Muscle layer of colon (tissue), 2 donors: ENCODE measurements at regions not wholly inside any gene's neighbourhood (a gene's known extent, or its start where the extent isn't known, plus 50 kb on each side); places are given as distances from the start of the nearest gene placed in this dataset.
"Not testable (repeated sequence)": the region's sequence is repeated elsewhere in the genome, so short reads cannot be mapped to it uniquely, and the experiment has no call there.

Experiments
- H3K27ac ChIP-seq: one replicate; pipeline ENCODE4 v1.7.0; 2013; ENCODE audit warnings: low read depth, mild to moderate bottlenecking, low read length, moderate library complexity
- H3K27me3 ChIP-seq, 2 donors: one replicate each; pipeline ENCODE4 v1.7.0; 2013; ENCODE audit warnings: low read length in 2 of 2, mild to moderate bottlenecking in 2 of 2; ENCODE audit not compliant: insufficient read depth in 2 of 2, control insufficient read depth in 1 of 2
- H3K36me3 ChIP-seq: one replicate; pipeline ENCODE4 v1.7.0; 2013; ENCODE audit warnings: mild to moderate bottlenecking, low read length; ENCODE audit not compliant: insufficient read depth
- H3K4me1 ChIP-seq: one replicate; pipeline ENCODE4 v1.7.0; 2013; ENCODE audit warnings: mild to moderate bottlenecking, low read length; ENCODE audit not compliant: insufficient read depth
- H3K4me3 ChIP-seq, 2 donors: one replicate each; pipeline ENCODE4 v1.7.0; 2013; ENCODE audit warnings: low read length in 2 of 2, low read depth in 1 of 2, mild to moderate bottlenecking in 1 of 2, moderate library complexity in 1 of 2
- H3K9ac ChIP-seq: one replicate; pipeline ENCODE4 v1.7.0; 2013; ENCODE audit warnings: low read length
- H3K9me3 ChIP-seq: one replicate; pipeline ENCODE4 v1.7.0; 2013; ENCODE audit warnings: mild to moderate bottlenecking, low read length
- donor health status: abdominal sarcoma.
- donor health status: Adenocarcinoma of cecum.

DNA sequence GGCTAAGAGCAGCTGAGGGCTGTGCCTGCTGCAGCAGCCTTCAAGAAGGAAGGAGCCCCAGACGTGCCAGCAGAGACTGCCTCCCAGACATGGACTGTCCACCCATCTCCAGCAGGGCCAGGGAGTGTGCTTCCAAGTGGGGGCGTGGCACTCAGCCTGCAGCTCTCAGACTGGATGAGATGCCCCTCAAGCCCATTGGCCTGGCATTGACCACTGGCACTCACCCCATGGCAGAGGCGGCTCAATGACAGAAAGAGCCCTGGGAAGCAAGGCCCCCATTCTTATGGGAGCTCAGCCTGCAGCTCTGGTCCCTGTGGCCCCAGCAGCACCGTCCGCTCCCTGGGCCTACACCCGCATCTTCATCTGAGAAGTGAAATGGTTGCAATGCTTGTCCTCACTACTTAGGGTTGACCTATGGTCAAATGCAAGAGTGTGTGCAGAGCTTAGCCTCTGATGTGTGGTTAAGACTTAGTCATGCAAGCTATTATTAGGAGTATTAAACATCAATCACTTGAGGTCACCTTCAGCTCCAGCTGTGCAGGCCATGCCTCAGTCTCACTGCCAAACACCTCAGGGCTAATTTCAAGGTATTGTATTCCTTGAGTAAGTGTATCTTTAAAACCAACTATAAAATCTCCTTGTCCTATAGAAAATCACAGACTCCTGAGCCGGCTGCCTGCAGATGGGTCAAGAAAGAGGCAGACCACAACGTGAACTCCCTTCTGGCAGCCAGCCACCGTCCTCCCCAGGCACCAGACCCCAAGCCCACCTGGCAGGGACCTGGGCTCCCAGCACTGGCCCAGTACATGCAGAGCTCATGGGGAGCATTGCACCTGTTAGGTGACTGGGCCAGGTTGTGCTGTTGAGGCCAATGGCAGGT is 194.8 kb downstream of the NDUFA10 start:
- Histone ChIP-seq H3K27me3 (no peaks in the 10 kb centered on the region), H3K9me3 (no peaks in the 10 kb centered on the region), H3K36me3 (no peaks in the 10 kb centered on the region), H3K27ac (no peak overlapping the region), H3K4me3 (no peak overlapping the region), H3K9ac (no peak overlapping the region), H3K4me1 (peaks cover 38% of the 10 kb centered on the region)

GRCh38 chr2:239829326-239829725 is 195.8 kb downstream of the NDUFA10 start:
- Histone ChIP-seq H3K36me3 (no peaks in the 10 kb centered on the region), H3K4me3 (no peak overlapping the region), H3K27ac (no peak overlapping the region)

GRCh38 chr2:239828973-239829275 is 196.2 kb downstream of the NDUFA10 start:
- not testable (repeated sequence) for H3K9me3 ChIP-seq, H3K9ac ChIP-seq, H3K27me3 ChIP-seq, H3K36me3 ChIP-seq, H3K4me3 ChIP-seq, H3K27ac ChIP-seq
- H3K4me1 ChIP-seq = peaks cover 38% of the 10 kb centered on the region

More at GRCh38 chr2:239829326-239829725, 195.8 kb downstream of the NDUFA10 start:
- Histone ChIP-seq H3K27me3 (no peaks in the 10 kb centered on the region), H3K9me3 (no peaks in the 10 kb centered on the region), H3K9ac (no peak overlapping the region), H3K4me1 (peaks cover 38% of the 10 kb centered on the region)

DNA sequence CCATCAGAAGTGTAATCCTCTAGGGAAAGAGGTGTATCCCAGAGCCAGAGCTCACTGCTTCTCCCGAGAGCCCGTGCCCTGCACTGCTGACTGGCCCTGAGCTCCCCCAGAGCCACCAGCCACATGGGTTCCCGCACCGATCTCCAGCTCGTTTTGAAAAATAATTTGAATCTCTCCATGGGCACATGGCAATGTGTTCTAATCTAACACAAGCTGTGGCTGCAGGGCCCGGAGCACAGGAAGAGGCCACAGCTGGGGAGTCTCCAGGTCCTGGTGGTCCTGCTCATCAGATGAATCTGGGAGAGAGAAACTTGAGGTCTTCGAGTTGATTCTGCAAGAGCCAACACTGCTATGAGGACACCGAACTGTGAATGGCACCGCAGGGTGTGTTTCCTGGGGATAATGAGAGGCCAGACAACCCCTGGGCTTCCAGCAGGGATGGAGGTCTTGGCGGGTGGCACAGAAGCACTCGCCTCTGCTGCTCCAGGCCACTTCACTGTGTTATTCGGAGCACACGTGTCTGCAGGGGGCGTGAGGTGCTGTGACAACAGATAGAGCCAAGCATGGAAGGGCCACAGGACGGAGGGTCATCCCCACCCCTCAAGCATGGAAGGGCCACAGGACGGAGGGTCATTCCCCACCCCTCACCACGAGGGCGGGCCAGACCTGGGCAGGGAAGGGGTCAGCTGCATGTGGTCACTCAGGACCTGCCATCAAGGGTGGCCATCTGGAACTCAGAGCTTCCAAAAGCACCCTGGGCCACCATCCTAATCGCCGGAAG is 196.8 kb downstream of the NDUFA10 start:
- Histone ChIP-seq H3K36me3 (no peaks in the 10 kb centered on the region), H3K4me1 (peaks cover 38% of the 10 kb centered on the region), H3K27me3 (no peaks in the 10 kb centered on the region), H3K9me3 (no peaks in the 10 kb centered on the region), H3K27ac (no peak overlapping the region), H3K4me3 (no peak overlapping the region), H3K9ac (no peak overlapping the region)

GRCh38 chr2:239827523-239827890 is 197.6 kb downstream of the NDUFA10 start:
- H3K27ac ChIP-seq = no peak overlapping the region
- no peak overlapping the region for H3K9ac ChIP-seq

DNA sequence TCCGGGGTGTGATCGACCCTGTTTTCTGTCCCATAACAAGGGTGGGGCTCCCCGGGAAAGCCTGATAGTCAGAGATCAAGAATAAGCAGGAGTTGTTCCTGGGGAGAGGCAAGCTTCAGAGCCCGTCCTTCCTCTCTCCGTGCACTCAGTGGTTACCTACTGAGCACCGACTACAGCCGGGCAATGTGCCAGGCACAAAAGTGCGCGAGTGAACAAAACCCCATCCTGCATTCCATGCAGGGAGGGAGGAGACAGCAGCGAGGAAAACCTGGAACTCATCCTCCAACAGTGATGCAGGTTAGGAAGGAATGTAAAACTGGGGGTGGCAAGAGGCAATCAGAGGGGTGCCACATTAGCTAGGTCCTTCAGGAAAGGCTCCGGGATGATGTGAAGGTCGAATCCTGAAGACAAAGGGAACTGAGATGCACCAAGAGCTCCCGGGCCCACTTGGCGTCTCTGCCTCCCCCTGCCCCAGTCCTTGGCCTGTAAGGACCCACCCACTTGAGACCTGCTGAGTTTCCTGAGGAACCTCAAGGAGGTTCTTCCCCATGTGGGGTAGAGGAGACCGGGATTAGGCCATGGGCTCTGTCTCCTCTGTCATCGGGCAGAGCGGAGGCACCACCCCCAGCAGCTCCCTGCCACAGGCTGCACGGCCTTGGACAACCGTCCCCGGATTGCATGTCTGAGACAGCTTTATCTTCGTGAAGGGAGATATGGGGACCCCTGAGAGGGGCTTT is 198.2 kb downstream of the NDUFA10 start:
- Histone ChIP-seq H3K36me3 (no peaks in the 10 kb centered on the region), H3K9ac (no peak overlapping the region), H3K27ac (no peak overlapping the region), H3K4me3 (no peak overlapping the region), H3K27me3 (no peaks in the 10 kb centered on the region), H3K9me3 (no peaks in the 10 kb centered on the region), H3K4me1 (peaks cover 38% of the 10 kb centered on the region)

More at GRCh38 chr2:239827523-239827890, 197.6 kb downstream of the NDUFA10 start:
- Histone ChIP-seq H3K36me3 (no peaks in the 10 kb centered on the region), H3K9me3 (no peaks in the 10 kb centered on the region), H3K4me3 (no peak overlapping the region), H3K4me1 (peaks cover 38% of the 10 kb centered on the region), H3K27me3 (no peaks in the 10 kb centered on the region)

DNA sequence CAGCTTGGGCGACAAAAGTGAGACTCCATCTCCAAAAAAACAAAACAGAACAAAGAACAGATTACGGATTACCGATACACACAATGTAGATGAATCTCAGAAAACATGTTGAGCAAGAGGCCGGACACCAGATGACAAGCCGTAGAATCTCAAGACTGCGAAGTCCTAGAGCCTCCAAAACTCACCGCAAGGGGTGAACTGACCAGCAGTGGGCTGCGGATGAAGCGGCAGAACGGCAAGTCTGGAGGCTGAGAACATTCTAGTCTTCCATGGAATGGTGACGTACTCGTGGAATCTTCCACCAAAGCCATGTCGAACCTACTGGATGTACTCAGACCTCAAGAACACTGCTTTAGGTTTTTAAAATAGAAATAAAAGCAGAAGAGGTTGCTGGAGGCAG is 198.8 kb downstream of the NDUFA10 start:
- no peaks in the 10 kb centered on the region for H3K36me3 ChIP-seq
- H3K4me3 ChIP-seq = no peak overlapping the region
- no peaks in the 10 kb centered on the region for H3K9me3 ChIP-seq
- H3K27me3 ChIP-seq = no peaks in the 10 kb centered on the region
- H3K27ac ChIP-seq = no peak overlapping the region
- no peak overlapping the region for H3K9ac ChIP-seq
- H3K4me1 ChIP-seq = peaks cover 36% of the 10 kb centered on the region

GRCh38 chr2:239825705-239825979 is 199.5 kb downstream of the NDUFA10 start:
- no peak overlapping the region for H3K27ac ChIP-seq
- H3K27me3 ChIP-seq = no peaks in the 10 kb centered on the region
- H3K4me1 ChIP-seq = peaks cover 29% of the 10 kb centered on the region
- no peaks in the 10 kb centered on the region for H3K9me3 ChIP-seq
- no peak overlapping the region for H3K4me3 ChIP-seq
- H3K9ac ChIP-seq = no peak overlapping the region
- H3K36me3 ChIP-seq = no peaks in the 10 kb centered on the region

DNA sequence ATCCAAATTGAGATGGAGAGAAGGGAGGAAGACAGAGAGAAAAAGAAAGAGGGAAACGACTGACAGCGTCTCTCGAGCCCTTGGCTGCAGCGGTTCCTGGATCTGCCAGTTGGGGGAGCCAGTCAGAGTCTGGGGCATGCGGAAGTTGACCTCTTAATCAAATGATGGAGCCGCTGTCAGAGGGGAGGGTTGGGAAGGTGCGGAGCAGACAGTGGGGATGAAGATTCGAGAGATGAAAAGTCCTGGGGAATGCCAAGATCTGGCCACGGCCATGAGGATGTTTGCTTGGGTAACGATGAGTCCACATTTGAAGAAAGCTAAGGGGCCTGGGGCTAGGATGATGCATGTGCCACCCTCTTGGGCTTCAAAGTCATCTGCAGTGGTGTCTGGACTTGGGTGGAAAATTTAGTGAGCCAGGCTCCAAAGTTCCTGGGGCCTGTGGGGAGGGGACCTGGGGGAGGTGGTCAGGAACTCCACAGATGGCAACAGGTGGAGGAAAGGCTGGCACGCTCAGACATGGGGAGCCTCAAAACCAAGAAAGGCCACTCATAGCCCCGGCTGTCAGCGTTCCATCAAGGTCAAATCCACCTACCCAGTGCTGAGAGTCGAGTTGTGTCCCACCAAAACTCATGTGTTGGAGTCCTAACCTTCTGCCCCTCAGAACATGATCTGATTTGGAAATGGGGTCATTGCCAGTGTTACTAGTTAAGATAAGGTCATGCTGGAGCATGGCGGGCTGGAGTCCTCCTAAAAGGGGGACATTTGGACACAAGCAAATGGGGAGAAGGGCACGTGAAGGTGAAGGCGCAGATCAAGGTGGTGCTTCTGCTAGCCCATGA is 200.1 kb downstream of the NDUFA10 start:
- H3K9me3 ChIP-seq = no peaks in the 10 kb centered on the region
- no peaks in the 10 kb centered on the region for H3K27me3 ChIP-seq
- H3K4me3 ChIP-seq = no peak overlapping the region
- no peak overlapping the region for H3K9ac ChIP-seq
- H3K4me1 ChIP-seq = peaks cover 23% of the 10 kb centered on the region
- no peak overlapping the region for H3K27ac ChIP-seq
- H3K36me3 ChIP-seq = no peaks in the 10 kb centered on the region

GRCh38 chr2:239824046-239824694 is 201.0 kb downstream of the NDUFA10 start:
- Histone ChIP-seq H3K9ac (no peak overlapping the region), H3K36me3 (no peaks in the 10 kb centered on the region), H3K27ac (no peak overlapping the region), H3K4me1 (peaks cover 19% of the 10 kb centered on the region), H3K27me3 (no peaks in the 10 kb centered on the region), H3K4me3 (no peak overlapping the region), H3K9me3 (no peaks in the 10 kb centered on the region)
